ENCODE measurements at regions not wholly inside any gene's neighbourhood (a gene's known extent, or its start where the extent isn't known, plus 50 kb on each side); places are given as distances from the start of the nearest gene placed in this dataset.

DNA sequence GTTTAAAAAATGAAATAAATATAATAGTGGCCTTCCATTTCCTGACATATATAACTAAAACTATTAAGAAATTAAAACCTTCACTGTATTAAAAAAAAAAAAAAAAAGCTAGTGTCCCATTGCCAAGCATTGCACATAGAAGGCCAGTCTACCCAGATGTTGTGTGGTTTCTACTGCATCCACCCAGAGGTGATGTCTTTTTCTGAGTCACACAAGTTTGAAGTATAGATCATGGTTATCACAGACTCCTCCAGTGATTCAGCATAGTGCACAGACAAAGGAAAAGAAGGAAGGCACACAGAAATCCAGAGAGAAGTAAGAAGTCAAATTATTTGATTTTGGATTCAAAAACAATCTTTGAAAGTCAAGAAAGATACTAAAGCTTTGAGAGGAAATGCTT lies 429.0 kb downstream of the ETV1 start:
- no peak overlapping the region for H3K27ac ChIP-seq
- TF ChIP-seq, protein P1, sequence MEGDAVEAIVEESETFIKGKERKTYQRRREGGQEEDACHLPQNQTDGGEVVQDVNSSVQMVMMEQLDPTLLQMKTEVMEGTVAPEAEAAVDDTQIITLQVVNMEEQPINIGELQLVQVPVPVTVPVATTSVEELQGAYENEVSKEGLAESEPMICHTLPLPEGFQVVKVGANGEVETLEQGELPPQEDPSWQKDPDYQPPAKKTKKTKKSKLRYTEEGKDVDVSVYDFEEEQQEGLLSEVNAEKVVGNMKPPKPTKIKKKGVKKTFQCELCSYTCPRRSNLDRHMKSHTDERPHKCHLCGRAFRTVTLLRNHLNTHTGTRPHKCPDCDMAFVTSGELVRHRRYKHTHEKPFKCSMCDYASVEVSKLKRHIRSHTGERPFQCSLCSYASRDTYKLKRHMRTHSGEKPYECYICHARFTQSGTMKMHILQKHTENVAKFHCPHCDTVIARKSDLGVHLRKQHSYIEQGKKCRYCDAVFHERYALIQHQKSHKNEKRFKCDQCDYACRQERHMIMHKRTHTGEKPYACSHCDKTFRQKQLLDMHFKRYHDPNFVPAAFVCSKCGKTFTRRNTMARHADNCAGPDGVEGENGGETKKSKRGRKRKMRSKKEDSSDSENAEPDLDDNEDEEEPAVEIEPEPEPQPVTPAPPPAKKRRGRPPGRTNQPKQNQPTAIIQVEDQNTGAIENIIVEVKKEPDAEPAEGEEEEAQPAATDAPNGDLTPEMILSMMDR (IDR thresholded peaks at IDR 0.05) = no peak
- no peak for TF ChIP-seq ZFX (IDR thresholded peaks at IDR 0.05; ENCODE audit: borderline replicate concordance)

DNA sequence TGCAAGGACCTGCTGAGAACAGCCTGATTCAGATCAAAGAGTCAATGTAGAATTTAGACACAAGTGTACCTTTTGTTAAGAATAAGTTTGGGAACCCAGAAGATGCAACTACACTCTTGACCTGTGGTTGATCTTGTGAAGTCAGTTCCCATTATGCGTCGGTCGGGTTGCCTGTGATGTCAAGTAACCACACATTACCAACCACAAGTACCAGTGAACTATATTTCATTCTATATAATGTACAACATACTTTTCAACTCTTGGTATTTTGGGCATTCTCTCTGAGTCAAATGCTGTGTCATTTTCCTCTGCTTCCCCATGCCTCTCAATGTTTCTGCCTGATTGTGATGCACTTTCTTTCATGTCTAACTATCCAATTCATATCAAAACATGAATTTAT lies 426.2 kb downstream of the ETV1 start:
- TF ChIP-seq, protein P1 (IDR thresholded peaks at IDR 0.05) = no peak
- TF ChIP-seq ZFX (IDR thresholded peaks at IDR 0.05; ENCODE audit: borderline replicate concordance) = no peak
- H3K27ac ChIP-seq = no peak overlapping the region

DNA sequence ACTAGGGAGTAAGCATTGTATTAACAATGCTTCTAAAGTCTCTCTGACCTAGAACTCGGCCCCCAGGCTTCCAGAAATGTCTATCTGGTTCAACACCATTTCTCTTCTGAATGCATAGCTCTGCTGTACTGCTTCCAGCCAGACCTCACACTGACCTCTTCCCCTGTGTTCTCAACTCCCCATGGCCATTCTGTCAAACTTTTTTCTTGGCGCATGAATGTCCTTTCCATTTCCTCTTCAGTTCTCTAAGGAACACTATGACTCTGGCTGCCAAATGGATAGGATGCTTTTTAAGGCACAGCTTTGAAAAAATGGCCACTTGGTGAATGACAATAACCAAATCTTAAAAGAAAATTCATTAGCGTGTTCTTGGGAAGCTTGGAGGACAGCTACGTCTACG lies 425.8 kb downstream of the ETV1 start:
- H3K27ac ChIP-seq = no peak overlapping the region
- TF ChIP-seq, protein P1 (IDR thresholded peaks at IDR 0.05) = no peak
- no peak for TF ChIP-seq ZFX (IDR thresholded peaks at IDR 0.05; ENCODE audit: borderline replicate concordance)

DNA sequence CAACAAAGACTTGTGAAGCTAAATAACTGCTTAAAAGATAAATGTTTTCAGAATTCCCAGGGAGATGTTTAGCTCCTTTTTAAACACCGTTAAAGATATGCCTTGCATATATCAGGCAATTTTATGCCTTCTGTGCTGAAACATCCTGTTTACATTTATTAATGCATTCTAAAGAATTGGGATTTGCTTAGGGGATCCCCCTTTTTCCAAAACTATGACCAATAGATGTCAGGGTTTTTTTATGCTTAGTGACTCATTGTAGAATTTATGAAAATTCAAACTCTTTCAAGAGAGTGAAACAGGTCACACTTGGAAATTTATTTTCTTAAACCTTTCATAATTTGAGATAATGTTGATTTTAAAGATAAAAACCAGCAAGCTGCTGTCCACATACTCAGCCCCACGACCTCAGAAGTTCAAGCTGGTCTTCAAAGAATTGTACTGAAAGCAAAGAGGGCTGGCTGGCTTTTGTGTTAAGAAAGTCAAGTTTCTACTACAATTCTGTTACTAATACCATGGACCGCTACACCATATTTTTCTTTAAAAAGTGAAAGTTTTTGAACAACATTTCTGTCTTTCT lies 411.8 kb downstream of the ETV1 start:
- H3K27ac ChIP-seq = no peak overlapping the region
- no peak for TF ChIP-seq ZFX (IDR thresholded peaks at IDR 0.05; ENCODE audit: borderline replicate concordance)
- TF ChIP-seq, protein P1 (IDR thresholded peaks at IDR 0.05) = no peak

DNA sequence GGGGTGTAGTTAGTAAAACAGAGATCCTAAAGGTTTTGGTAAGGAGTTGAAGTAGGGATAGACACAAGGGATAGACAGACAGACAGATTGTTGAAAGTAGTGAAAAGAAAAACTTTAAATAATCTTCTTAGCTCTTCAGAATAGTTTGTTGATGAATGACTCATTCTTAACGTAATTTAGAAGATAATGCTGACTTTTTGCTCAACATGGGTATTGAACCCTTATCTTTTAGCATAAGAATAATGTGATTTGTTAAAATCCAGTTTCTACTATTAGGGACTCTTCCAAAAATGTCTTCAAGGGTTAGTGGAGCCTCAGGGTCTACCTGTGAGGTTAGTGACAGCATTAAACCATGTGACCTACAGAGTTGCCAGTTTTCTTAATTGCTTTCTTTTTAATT lies 411.2 kb downstream of the ETV1 start:
- TF ChIP-seq ZFX (IDR thresholded peaks at IDR 0.05; ENCODE audit: borderline replicate concordance) = no peak

DNA sequence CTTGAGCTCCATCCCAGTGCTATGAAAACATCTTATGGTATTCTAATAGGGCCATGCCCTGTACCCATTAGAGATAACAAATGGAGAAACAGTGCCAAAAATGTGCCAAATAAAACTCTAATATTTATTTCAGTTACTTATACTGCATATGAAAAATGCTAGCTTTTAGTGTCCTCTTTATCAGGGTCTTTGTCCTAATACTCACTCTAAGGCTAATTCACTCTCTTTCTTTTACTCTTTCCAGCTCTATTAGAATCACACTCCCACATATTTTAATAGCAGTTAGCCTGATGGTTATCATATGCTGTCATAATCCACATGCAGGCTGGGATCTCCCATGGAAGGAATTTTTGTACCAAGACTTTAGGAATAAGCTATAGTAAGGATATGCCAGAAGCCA lies 408.4 kb downstream of the ETV1 start:
- H3K27ac ChIP-seq = no peak overlapping the region
- TF ChIP-seq, protein P1 (IDR thresholded peaks at IDR 0.05) = no peak
- TF ChIP-seq ZFX (IDR thresholded peaks at IDR 0.05; ENCODE audit: borderline replicate concordance) = no peak

More for the DNA sequence above, 411.2 kb downstream of the ETV1 start:
- H3K27ac ChIP-seq = no peak overlapping the region

DNA sequence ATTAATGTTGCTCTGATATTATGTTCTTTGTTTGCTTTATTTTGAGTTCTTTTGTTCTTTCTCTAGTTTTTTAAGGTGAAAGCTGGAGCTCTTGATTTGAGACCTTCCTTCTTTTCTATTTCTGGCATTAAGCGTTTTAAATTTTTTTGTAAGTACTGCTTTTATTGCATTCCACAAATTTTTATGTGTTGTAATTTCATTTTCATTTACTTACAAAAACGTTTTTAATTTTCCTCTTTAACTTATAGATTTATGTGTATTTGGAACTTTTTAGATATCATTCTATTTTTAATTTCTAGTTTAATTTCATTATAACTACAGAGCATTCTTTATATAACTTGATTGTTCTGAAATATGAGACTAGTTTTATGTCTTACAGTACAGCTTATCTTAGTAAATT lies 395.6 kb downstream of the ETV1 start:
- no peak overlapping the region for H3K27ac ChIP-seq
- TF ChIP-seq, protein P1 (IDR thresholded peaks at IDR 0.05) = no peak
- no peak for TF ChIP-seq ZFX (IDR thresholded peaks at IDR 0.05; ENCODE audit: borderline replicate concordance)

DNA sequence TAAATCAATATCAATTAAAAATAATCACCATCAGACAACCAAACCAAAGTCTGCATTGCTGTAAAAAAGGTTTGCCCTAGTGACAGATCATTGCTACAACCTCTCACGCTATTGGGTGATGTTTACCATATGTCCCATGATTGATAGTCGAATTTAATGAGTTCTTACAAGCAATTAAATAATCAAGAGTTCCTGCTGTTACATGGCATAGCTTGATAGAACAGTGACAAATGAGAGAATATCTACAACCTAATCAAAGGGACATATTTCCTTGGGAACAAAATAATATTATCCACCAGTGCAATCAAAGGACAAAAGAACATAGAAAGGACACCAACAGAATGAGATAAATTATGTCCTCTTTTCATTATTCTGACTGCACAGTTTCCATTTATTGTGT lies 387.4 kb downstream of the ETV1 start:
- TF ChIP-seq ZFX (IDR thresholded peaks at IDR 0.05; ENCODE audit: borderline replicate concordance) = no peak
- TF ChIP-seq, protein P1 (IDR thresholded peaks at IDR 0.05) = no peak
- H3K27ac ChIP-seq = no peak overlapping the region

Measured in 22Rv1 (cell line).